Middle frontal gyrus (tissue), 1 donor: ENCODE measurements at regions not wholly inside any gene's neighbourhood (a gene's known extent, or its start where the extent isn't known, plus 50 kb on each side); places are given as distances from the start of the nearest gene placed in this dataset.
A peak's percentile ranks its signal among the peaks of the same experiment; 100 is the strongest.

Source experiments
- DNase-seq: peaks from one replicate; pipeline ENCODE4 v3.0.0-alpha.2; 2015; ENCODE audit warnings: low spot score; ENCODE audit errors: extremely low spot score

GRCh38 chr20:48162621-48163020 is 377.3 kb upstream of the SULF2 start:
- no peak for DNase-seq

DNA sequence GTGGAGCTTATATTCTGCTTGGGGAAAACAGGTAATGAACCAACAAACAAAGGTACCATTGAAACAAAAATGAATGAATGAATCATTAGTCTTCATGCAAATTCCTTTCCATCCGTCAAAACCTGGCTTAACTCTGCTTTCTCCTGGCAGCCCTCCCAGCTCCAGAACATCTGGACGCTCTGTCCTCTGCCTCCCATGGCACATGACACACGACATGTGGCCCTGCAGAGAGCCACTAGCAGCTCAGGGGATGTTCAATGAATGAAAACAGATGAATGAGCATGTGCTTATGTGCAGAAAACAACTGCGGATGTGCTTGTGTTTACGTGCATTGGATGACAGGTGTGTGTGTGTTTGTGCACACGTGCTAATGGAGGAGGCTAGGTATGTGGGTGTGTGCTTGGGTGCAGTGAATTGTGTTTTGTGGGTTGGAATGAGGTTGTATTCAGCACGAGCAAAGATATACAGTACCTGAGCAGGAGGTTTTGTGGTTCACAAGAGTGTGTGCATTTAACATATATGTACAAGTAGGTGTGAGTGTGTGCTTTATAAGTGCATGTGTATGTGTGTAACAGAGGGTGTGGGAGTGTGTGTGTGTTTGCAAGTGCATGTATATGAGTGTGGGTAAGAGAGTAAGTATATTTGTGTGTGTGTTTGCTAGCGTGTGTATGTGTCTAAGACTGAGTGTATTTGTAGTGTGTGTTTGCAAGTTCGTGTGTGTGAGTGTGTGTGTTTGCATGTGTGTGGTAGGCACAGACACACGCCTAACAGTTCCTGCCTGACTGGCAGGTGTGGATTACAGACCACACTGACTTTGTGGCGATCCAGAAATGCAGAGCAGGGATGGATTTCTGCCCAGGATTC is 374.1 kb upstream of the SULF2 start:
- DNase-seq = no peak

GRCh38 chr20:48158014-48158413 is 372.7 kb upstream of the SULF2 start:
- DNase-seq = no peak

DNA sequence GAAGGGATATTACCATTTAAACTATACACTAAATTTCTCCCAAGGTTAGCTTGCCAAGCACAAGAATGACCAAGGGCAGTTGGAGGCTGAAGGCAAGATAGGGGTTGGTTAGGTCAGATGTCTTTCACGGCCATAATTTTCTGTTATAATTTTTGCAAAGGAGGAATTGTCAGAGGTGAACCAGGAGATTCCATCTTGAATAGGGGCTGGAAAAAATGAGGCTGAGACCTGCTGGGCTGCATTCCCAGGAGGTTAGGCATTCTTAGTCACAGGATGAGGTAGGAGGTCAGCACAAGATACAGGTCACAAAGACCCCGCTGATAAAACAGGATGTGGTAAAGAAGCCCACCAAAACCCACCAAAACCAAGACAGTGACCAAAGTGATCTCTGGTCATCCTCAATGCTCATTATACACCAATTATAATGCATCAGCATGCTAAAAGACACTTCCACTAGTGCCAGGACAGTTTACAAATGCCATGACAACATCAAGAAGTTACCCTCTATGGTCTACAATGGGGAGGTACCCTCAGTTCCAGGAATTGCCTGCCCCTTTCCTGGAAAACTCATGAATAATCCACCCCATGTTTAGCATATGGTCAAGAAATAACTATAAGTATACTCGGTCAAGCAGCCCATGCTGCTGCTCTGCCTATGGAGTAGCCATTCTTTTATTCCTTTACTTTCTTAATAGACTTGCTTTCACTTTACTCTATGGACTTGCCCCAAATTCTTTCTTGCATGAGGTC is 371.8 kb upstream of the SULF2 start:
- no peak for DNase-seq

DNA sequence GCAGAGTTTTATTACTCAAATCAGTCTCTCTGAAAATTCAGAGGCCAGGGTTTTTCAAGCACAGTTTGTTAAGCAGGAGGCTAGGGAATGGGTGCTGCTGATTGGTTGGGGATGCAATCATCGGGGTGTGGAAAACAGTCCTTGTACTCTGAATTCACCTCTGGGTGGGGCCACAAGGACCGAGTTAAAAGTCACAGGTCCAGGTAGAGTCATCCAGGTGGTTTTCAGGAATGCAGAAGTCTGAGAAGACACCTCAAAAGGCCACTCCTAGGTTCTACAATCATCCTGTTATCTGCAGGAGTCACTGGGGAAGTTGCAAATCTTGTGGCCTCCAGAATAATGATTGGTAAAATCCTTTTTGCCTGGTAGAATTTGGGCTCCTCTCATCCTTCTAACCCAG is 371.2 kb upstream of the SULF2 start:
- DNase-seq = no peak

- DNase-seq = no peak
These were observed 370.0 kb upstream of the SULF2 start for GRCh38 chr20:48155268-48155667.

DNA sequence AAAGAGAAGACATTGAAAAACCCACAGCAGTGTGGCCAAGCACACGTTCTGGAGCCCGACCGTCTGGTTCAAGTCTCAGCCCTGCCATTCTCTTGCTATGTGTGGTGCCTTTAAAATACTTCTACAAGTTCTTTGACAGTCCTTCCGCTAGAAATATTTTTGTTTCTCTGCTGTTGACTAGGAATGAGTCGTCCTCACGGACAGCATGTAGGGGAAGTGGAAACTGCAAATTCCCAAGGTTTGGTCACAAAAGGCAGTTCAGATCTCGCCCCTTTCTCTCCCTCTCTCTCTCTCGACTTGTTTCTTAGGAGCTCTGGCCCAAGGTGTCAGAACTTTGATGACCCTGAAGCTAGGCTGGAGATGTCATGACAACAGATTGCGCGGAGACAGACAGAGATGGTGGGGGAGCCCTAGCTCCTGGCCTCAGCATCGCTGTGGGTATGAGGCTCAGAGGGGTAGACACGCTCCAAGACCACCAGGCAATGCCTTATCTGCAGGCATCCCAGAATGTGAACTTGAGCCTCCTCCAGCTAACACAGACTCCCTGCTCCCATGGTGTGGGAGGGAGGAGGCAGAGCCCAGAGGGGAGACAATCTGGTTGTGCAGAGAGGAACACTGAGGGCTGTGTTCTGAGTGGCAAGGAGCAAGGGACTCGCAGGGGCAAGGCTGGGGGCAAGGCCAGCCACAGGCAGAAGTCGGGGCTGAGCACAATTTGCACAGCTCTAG is 368.9 kb upstream of the SULF2 start:
- no peak for DNase-seq

GRCh38 chr20:48153523-48153922 is 368.2 kb upstream of the SULF2 start:
- peak; percentile 52 for DNase-seq

GRCh38 chr20:48153103-48153502 is 367.8 kb upstream of the SULF2 start:
- DNase-seq = no peak

- no peak for DNase-seq
These were observed 365.3 kb upstream of the SULF2 start for GRCh38 chr20:48150568-48150967.

DNA sequence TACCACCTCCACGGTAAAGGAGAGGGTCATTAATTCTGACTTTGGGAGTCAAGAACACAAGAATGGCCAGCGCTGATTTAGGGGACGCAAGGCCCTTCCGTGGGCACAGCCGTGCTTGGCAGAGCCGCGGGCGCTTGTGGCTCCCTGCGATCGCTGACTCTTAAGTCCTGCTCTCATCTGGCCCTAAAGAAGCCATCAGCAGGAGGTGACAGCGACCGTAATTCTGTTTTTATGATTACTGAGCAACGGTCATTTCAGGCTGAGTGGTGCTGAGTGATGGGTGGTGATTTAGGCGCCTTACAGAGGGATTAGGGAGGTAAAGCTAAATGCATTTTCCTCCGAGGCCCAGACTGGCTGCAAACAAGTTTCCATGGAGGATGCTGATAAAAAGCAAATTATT is 364.6 kb upstream of the SULF2 start:
- DNase-seq = no peak

GRCh38 chr20:48148916-48149672 is 363.8 kb upstream of the SULF2 start:
- DNase-seq = no peak

DNA sequence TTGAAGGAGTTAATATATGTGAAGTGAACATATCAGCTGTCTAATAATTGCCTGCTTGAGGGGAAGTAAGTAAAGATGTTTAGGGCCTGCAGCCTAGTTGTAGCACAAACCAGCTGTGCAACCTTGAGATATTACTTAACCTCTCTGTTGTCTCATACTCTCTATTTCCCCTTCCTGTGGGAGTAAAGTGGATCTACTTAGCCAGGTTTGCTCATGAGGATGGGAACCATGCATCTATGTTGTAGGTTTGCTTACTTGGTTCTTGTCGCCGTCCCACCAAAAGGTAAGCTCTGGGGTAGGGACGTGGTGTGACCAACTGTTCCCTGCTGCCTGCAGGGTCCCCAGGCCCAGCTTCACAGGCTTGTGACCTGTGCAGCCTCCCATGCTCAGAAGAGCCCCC is 362.7 kb upstream of the SULF2 start:
- DNase-seq = no peak

DNA sequence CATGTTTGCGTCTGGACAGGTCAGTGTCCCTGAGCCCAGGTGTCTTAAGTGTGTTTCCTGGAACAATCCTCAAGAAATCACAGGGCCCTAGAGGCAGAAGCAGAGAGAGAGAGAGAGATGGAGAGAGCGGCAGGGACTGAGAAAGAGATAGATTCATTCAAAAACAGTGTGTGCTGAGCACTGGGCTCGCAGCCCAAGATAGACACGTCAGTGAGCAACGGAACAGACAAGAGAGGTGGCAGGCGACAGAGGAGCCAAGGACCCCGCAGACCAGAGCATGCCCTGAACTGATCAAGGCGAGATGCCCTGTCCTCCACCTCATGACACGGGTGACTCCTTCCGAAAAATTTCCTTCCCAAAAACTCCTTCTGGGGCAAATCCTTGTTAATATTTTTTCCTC is 362.0 kb upstream of the SULF2 start:
- no peak for DNase-seq

DNA sequence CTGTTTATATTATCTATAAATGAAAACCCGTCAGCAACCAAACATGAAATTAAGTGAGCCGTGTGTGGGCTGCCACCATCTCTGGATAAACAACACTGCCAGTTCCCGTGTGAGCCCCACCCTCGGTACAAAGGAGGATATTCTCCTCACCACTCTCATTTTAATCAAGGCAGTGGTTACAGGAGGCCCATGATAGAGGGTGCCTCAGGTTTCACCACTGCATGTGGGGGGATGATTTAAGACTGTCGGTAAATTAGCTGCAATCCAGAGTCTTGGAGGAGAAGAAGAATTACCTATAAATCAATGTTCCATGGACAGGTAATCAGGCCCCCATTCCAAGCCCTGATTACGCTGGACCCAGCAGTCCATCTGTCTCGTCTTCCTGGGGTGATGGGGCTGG is 361.6 kb upstream of the SULF2 start:
- no peak for DNase-seq

- DNase-seq = no peak
These were observed 361.0 kb upstream of the SULF2 start for GRCh38 chr20:48146308-48146707.

- DNase-seq = no peak
These were observed 358.3 kb upstream of the SULF2 start for GRCh38 chr20:48143435-48144081.

- DNase-seq = no peak
These were observed 357.2 kb upstream of the SULF2 start for GRCh38 chr20:48142516-48142773.

DNA sequence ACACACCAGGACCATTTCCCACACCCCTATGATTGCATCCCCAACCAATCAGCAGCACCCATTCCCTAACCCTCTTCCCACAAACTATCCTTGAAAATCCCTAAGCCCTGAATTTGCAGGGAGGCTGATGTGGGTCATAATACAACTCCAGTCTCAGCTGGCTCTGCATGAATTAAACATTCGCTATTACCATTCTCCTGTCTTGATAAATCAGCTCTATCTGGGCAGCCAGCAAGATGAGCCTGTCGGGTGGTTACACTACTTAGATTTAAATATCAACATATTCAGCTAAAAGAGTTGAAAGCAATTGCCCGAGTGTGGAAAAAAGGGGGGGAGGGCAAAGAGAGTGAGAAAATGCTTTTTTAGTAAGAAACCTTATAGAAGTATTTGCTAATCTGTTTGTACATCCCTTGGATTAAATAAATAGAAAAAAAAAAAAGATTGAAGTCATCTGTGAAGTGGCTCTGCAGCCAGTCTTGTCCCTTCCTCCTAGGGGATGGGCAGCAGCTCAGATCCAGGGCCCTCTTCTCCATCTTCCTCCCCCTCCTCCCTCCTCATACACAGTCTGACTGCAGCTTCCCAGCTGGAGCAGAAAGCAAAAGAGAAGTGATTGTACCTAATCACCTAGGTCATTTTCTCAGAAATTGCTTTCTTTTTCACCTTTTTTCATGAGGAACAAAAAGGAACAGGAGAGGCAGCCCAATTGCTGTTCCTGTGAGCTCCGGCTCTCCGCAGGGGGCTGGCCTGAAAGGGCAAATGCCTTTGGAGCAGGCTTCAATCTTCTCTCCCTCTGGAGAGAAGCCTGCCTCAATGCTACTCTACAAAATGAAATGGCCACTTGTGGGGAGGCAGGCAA is 356.6 kb upstream of the SULF2 start:
- DNase-seq = no peak
